H9 (cell line): ENCODE measurements at regions not wholly inside any gene's neighbourhood (a gene's known extent, or its start where the extent isn't known, plus 50 kb on each side); places are given as distances from the start of the nearest gene placed in this dataset.

ENCODE experiments used
- DNase-seq: peaks from one replicate; pipeline ENCODE4 v3.0.0-alpha.2; 2017
- H2AFZ ChIP-seq: one replicate; pipeline ENCODE4 v1.6.1; 2013; ENCODE audit warnings: mild to moderate bottlenecking, low read length, control low read depth, moderate library complexity
- H2AK5ac ChIP-seq: 2 replicates; pipeline ENCODE4 v1.6.1; 2013; ENCODE audit warnings: low read length, control low read depth, mixed read lengths; ENCODE audit not compliant: insufficient read length
- H2BK120ac ChIP-seq: one replicate; pipeline ENCODE4 v1.6.1; 2013; ENCODE audit warnings: low read depth, mild to moderate bottlenecking, low read length, control low read depth, inconsistent platforms; ENCODE audit not compliant: poor library complexity, severe bottlenecking
- H2BK12ac ChIP-seq: 2 replicates; pipeline ENCODE4 v1.6.1; 2013; ENCODE audit warnings: low read length, control low read depth, mixed read lengths, low read depth; ENCODE audit not compliant: insufficient read length
- H2BK15ac ChIP-seq: 2 replicates; pipeline ENCODE4 v1.6.1; 2013; ENCODE audit warnings: low read depth, low read length, control low read depth
- H2BK20ac ChIP-seq: one replicate; pipeline ENCODE4 v1.6.1; 2013; ENCODE audit warnings: low read depth, mild to moderate bottlenecking, low read length, control low read depth, inconsistent platforms; ENCODE audit not compliant: poor library complexity, severe bottlenecking
- H2BK5ac ChIP-seq: 2 replicates; pipeline ENCODE4 v1.6.1; 2013; ENCODE audit warnings: low read length, control low read depth, mixed read lengths; ENCODE audit not compliant: insufficient read length
- H3K14ac ChIP-seq: 2 replicates; pipeline ENCODE4 v1.6.1; 2013; ENCODE audit warnings: low read length, control low read depth; ENCODE audit not compliant: insufficient read depth
- H3K18ac ChIP-seq: 2 replicates; pipeline ENCODE4 v1.6.1; 2013; ENCODE audit warnings: low read depth, mild to moderate bottlenecking, mixed read lengths, low read length, control low read depth; ENCODE audit not compliant: insufficient read length
- H3K23ac ChIP-seq: 2 replicates; pipeline ENCODE4 v1.6.1; 2013; ENCODE audit warnings: low read length, control low read depth, mixed read lengths, low read depth; ENCODE audit not compliant: insufficient read length
- H3K23me2 ChIP-seq: 2 replicates; pipeline ENCODE4 v1.6.1; 2013; ENCODE audit warnings: low read depth, mild to moderate bottlenecking, mixed read lengths, low read length, control low read depth; ENCODE audit not compliant: insufficient read length, poor library complexity, severe bottlenecking
- H3K27ac ChIP-seq: 2 replicates; pipeline ENCODE4 v1.5.1; 2013; ENCODE audit warnings: low read length, control low read depth, mixed read lengths, low read depth; ENCODE audit not compliant: insufficient read length
- H3K27me3 ChIP-seq: 2 replicates; pipeline ENCODE4 v1.6.1; 2013; ENCODE audit warnings: low read length, control low read depth, inconsistent platforms; ENCODE audit not compliant: insufficient read depth
- H3K4ac ChIP-seq: 2 replicates; pipeline ENCODE4 v1.6.1; 2013; ENCODE audit warnings: low read depth, mild to moderate bottlenecking, control low read depth, inconsistent platforms, low read length, moderate library complexity
- H3K4me1 ChIP-seq: 2 replicates; pipeline ENCODE4 v1.6.1; 2013; ENCODE audit warnings: low read length, control low read depth, inconsistent platforms; ENCODE audit not compliant: insufficient read depth
- H3K4me2 ChIP-seq: 2 replicates; pipeline ENCODE4 v1.6.1; 2013; ENCODE audit warnings: low read length, control low read depth, mixed read lengths; ENCODE audit not compliant: insufficient read length, insufficient read depth
- H3K56ac ChIP-seq: 2 replicates; pipeline ENCODE4 v1.6.1; 2013; ENCODE audit warnings: low read depth, mild to moderate bottlenecking, mixed read lengths, low read length, control low read depth; ENCODE audit not compliant: insufficient read length
- H3K79me1 ChIP-seq: 2 replicates; pipeline ENCODE4 v1.6.1; 2013; ENCODE audit warnings: low read depth, mild to moderate bottlenecking, moderate library complexity, low read length, control low read depth, inconsistent platforms; ENCODE audit not compliant: insufficient read depth, poor library complexity, severe bottlenecking
- H3K79me2 ChIP-seq: 2 replicates; pipeline ENCODE4 v1.6.1; 2013; ENCODE audit warnings: low read length, control low read depth, inconsistent platforms; ENCODE audit not compliant: insufficient read depth
- H3K9ac ChIP-seq: 2 replicates; pipeline ENCODE4 v1.6.1; 2013; ENCODE audit warnings: low read length, control low read depth, mixed read lengths; ENCODE audit not compliant: insufficient read length; ENCODE audit errors: extremely low read depth
- H3K9me3 ChIP-seq: one replicate; pipeline ENCODE4 v1.6.1; 2013; ENCODE audit warnings: low read depth, low read length, inconsistent platforms; ENCODE audit not compliant: control insufficient read depth
- H3T11ph ChIP-seq: one replicate; pipeline ENCODE4 v1.6.1; 2013; ENCODE audit warnings: mild to moderate bottlenecking, low read length, control low read depth, inconsistent platforms
- H4K20me1 ChIP-seq: one replicate; pipeline ENCODE4 v1.6.1; 2013; ENCODE audit not compliant: control insufficient read depth, insufficient read length, insufficient read depth
- H4K5ac ChIP-seq: 2 replicates; pipeline ENCODE4 v1.6.1; 2013; ENCODE audit warnings: low read depth, mild to moderate bottlenecking, mixed read lengths, low read length, control low read depth; ENCODE audit not compliant: insufficient read length
- H4K8ac ChIP-seq: replicated peaks from 2 replicates; pipeline ENCODE4 v1.6.1; 2013; ENCODE audit warnings: low read length, control low read depth, mixed read lengths, low read depth; ENCODE audit not compliant: insufficient read length
- H4K91ac ChIP-seq: 2 replicates; pipeline ENCODE4 v1.6.1; 2013; ENCODE audit warnings: low read depth, mild to moderate bottlenecking, moderate library complexity, mixed read lengths, low read length, control low read depth; ENCODE audit not compliant: insufficient read length
- H3K27ac Mint-ChIP-seq, 3 experiments: 2 replicates in 2 of 3; 3 replicates in 1 of 3; pipeline ENCODE4 v1.8.0; 2020 to 2021; ENCODE audit warnings: mixed read lengths in 3 of 3, mild to moderate bottlenecking in 1 of 3, moderate library complexity in 1 of 3
- H3K27me3 Mint-ChIP-seq: 2 replicates; pipeline ENCODE4 v1.8.0; 2021; ENCODE audit warnings: low read depth, mild to moderate bottlenecking, moderate library complexity, mixed read lengths
- H3K36me3 Mint-ChIP-seq, 3 experiments: 2 replicates in 2 of 3; 3 replicates in 1 of 3; pipeline ENCODE4 v1.8.0; 2020 to 2021; ENCODE audit warnings: low read depth in 3 of 3, mixed read lengths in 3 of 3; ENCODE audit not compliant: insufficient read depth in 1 of 3
- H3K4me1 Mint-ChIP-seq, 2 experiments: 2 replicates each; pipeline ENCODE4 v1.8.0; 2020; ENCODE audit warnings: mixed read lengths in 2 of 2
- H3K4me3 Mint-ChIP-seq, 2 experiments: 2 replicates in 1 of 2; 3 replicates in 1 of 2; pipeline ENCODE4 v1.8.0; 2020 to 2021; ENCODE audit warnings: mild to moderate bottlenecking in 2 of 2, mixed read lengths in 2 of 2, moderate library complexity in 1 of 2
- H3K9me3 Mint-ChIP-seq, 2 experiments: 2 replicates in 1 of 2; 3 replicates in 1 of 2; pipeline ENCODE4 v1.8.0; 2020; ENCODE audit warnings: mild to moderate bottlenecking in 2 of 2, mixed read lengths in 2 of 2, moderate library complexity in 1 of 2
- CTCF ChIP-seq: fragments of 200-600 bp; sonication (generic); conservative IDR thresholded peaks from 3 replicates; pipeline ENCODE4 v1.8.0; 2021; ENCODE audit warnings: antibody characterized with exemption, mild to moderate bottlenecking
- WGBS: extraction: QIAGEN DNeasy Blood & Tissue Kit; methylation state at CpG from one replicate; pipeline ENCODE4 v1.1.7; 2013; ENCODE audit warnings: missing lambda C conversion rate, low lambda C conversion rate, mixed read lengths; ENCODE audit not compliant: insufficient read length; ENCODE audit errors: extremely low coverage; 5-methylcytosine and 5-hydroxymethylcytosine counted together

GRCh38 chr18:70982292-70982691 lies 693.4 kb downstream of the SOCS6 start:
- no peaks in the 10 kb centered on the region for H3K27me3 ChIP-seq
- no peak overlapping the region for H2BK120ac ChIP-seq
- WGBS: no CpG with 5 or more reads among the region's 2 CpGs
- Mint-ChIP-seq H3K27me3 (peaks cover 3% of the 10 kb centered on the region), H3K27ac (no peak overlapping the region), H3K9me3 (peaks cover 29 to 39% of the 10 kb centered on the region in 2 experiments), H3K36me3 (peaks cover 10 to 26% (median 19%) of the 10 kb centered on the region in 3 experiments), H3K4me1 (no peaks in the 10 kb centered on the region), H3K4me3 (no peak overlapping the region)
- H4K8ac ChIP-seq: no peak overlapping the region
- H2BK5ac ChIP-seq: no peak overlapping the region
- no peak overlapping the region for H4K5ac ChIP-seq
- H3K14ac ChIP-seq: no peak overlapping the region
- H3K4ac ChIP-seq: no peak overlapping the region
- H3K4me1 ChIP-seq: no peaks in the 10 kb centered on the region
- peaks cover 12% of the 10 kb centered on the region for H3K9me3 ChIP-seq
- no peak overlapping the region for H3K4me2 ChIP-seq
- H3K23me2 ChIP-seq: no peaks in the 10 kb centered on the region
- H2BK15ac ChIP-seq: no peak overlapping the region
- no peaks in the 10 kb centered on the region for H3K79me1 ChIP-seq
- no peak overlapping the region for H4K91ac ChIP-seq
- H3K23ac ChIP-seq: no peak overlapping the region
- no peak overlapping the region for H2BK12ac ChIP-seq
- H3T11ph ChIP-seq: no peak overlapping the region
- no peak overlapping the region for H3K18ac ChIP-seq
- no peaks in the 10 kb centered on the region for H3K79me2 ChIP-seq
- H2BK20ac ChIP-seq: no peak overlapping the region
- TF ChIP-seq CTCF: no peak
- no peak overlapping the region for H3K56ac ChIP-seq
- no peak overlapping the region for H3K27ac ChIP-seq
- no peak overlapping the region for H2AFZ ChIP-seq
- no peak overlapping the region for H3K9ac ChIP-seq
- no peaks in the 10 kb centered on the region for H4K20me1 ChIP-seq
- DNase-seq: no peak
- no peak overlapping the region for H2AK5ac ChIP-seq
